22Rv1 (cell line): ENCODE measurements at regions not wholly inside any gene's neighbourhood (a gene's known extent, or its start where the extent isn't known, plus 50 kb on each side); places are given as distances from the start of the nearest gene placed in this dataset.

Experiments used
- ZFX ChIP-seq: fragments of 450-650 bp; IDR thresholded peaks from 2 replicates; pipeline ENCODE4 v1.6.1; 2017; ENCODE audit warnings: antibody characterized with exemption, borderline replicate concordance
- TF ChIP-seq, protein P1 (sequence below): fragments of 450-650 bp; IDR thresholded peaks from 2 replicates; pipeline ENCODE4 v1.5.1; 2017; ENCODE audit warnings: mild to moderate bottlenecking

GRCh38 chrX:25156832-25157231 lies 141.1 kb upstream of the ARX start:
- TF ChIP-seq, protein P1, sequence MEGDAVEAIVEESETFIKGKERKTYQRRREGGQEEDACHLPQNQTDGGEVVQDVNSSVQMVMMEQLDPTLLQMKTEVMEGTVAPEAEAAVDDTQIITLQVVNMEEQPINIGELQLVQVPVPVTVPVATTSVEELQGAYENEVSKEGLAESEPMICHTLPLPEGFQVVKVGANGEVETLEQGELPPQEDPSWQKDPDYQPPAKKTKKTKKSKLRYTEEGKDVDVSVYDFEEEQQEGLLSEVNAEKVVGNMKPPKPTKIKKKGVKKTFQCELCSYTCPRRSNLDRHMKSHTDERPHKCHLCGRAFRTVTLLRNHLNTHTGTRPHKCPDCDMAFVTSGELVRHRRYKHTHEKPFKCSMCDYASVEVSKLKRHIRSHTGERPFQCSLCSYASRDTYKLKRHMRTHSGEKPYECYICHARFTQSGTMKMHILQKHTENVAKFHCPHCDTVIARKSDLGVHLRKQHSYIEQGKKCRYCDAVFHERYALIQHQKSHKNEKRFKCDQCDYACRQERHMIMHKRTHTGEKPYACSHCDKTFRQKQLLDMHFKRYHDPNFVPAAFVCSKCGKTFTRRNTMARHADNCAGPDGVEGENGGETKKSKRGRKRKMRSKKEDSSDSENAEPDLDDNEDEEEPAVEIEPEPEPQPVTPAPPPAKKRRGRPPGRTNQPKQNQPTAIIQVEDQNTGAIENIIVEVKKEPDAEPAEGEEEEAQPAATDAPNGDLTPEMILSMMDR: no peak
- no peak for TF ChIP-seq ZFX
